ENCODE measurements at regions not wholly inside any gene's neighbourhood (a gene's known extent, or its start where the extent isn't known, plus 50 kb on each side); places are given as distances from the start of the nearest gene placed in this dataset.
"Not testable (repeated sequence)": the region's sequence is repeated elsewhere in the genome, so short reads cannot be mapped to it uniquely, and the experiment has no call there.

GRCh38 chr1:195851804-195852203 lies 756.4 kb downstream of the KCNT2 start:
- no peak overlapping the region for H3K4me3 Mint-ChIP-seq (ENCODE audit: unreplicated experiment)

DNA sequence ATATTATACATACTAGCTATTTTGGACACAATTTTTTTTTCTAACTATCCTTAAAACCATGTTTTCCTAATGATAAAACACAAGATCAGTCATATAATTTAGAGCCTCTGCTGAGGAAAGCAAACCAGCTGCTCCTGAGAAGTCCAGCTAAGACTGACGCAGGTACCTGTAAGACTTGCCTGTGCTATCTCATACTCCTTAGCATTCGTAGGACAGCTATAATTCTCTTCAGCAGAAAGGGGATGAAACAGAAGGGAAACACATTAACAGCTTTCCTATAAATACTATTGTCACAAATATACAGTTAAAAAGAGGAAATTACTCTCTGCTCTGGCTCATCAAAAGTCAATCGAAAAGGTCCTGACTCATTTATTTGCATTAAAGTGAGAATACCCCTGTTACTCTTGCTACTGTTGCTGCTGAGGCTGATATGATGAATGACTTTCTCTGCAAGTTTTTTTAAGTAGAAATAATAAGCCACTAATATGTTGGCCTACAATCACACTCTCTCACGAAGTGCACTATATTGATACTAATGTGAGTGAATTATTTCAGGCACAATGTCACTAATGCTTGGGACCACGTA lies 757.1 kb downstream of the KCNT2 start:
- Mint-ChIP-seq H3K4me3 (ENCODE audit: unreplicated experiment) (no peak overlapping the region), H3K27ac (ENCODE audit: unreplicated experiment) (no peak overlapping the region)
- DNase-seq = no peak

More at GRCh38 chr1:195851804-195852203, 756.4 kb downstream of the KCNT2 start:
- no peaks in the 10 kb centered on the region for H3K36me3 Mint-ChIP-seq (ENCODE audit: unreplicated experiment)
- peaks cover 4% of the 10 kb centered on the region for H3K9me3 Mint-ChIP-seq (ENCODE audit: unreplicated experiment)
- TF ChIP-seq, protein P1, sequence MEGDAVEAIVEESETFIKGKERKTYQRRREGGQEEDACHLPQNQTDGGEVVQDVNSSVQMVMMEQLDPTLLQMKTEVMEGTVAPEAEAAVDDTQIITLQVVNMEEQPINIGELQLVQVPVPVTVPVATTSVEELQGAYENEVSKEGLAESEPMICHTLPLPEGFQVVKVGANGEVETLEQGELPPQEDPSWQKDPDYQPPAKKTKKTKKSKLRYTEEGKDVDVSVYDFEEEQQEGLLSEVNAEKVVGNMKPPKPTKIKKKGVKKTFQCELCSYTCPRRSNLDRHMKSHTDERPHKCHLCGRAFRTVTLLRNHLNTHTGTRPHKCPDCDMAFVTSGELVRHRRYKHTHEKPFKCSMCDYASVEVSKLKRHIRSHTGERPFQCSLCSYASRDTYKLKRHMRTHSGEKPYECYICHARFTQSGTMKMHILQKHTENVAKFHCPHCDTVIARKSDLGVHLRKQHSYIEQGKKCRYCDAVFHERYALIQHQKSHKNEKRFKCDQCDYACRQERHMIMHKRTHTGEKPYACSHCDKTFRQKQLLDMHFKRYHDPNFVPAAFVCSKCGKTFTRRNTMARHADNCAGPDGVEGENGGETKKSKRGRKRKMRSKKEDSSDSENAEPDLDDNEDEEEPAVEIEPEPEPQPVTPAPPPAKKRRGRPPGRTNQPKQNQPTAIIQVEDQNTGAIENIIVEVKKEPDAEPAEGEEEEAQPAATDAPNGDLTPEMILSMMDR (IDR thresholded peaks at IDR 0.05; ENCODE audit: partially characterized antibody, unreplicated experiment) = no peak
- H3K27me3 Mint-ChIP-seq (ENCODE audit: unreplicated experiment) = peaks cover 4% of the 10 kb centered on the region
- H3K4me1 Mint-ChIP-seq (ENCODE audit: low read depth, unreplicated experiment) = peaks cover 6% of the 10 kb centered on the region
- no peak for DNase-seq
- no peak overlapping the region for H3K27ac Mint-ChIP-seq (ENCODE audit: unreplicated experiment)

DNA sequence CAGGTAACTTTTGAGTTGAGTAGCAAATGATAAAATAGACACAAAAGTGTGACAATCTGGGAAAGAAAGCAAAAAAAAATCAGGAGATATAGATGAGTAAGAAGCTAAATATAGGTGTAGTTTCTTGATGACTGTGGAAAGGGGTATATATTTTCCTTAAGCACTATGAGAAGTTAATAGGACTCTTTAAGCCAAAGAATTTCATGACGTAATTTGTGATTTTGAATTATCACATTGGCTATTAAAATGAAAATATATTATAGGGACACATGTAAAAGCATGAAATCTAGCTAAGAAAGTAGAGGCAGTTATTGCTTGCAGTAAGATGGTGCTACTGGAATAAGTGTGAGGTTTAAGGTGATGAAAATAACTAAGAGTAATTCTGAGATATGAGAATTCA lies 759.1 kb downstream of the KCNT2 start:
- Mint-ChIP-seq H3K27me3 (ENCODE audit: unreplicated experiment) (peaks cover 3% of the 10 kb centered on the region), H3K9me3 (ENCODE audit: unreplicated experiment) (peaks cover 5% of the 10 kb centered on the region), H3K36me3 (ENCODE audit: unreplicated experiment) (no peaks in the 10 kb centered on the region), H3K4me1 (ENCODE audit: low read depth, unreplicated experiment) (peaks cover 6% of the 10 kb centered on the region), H3K4me3 (ENCODE audit: unreplicated experiment) (no peak overlapping the region), H3K27ac (ENCODE audit: unreplicated experiment) (no peak overlapping the region)
- no peak for DNase-seq
- TF ChIP-seq, protein P1 (IDR thresholded peaks at IDR 0.05; ENCODE audit: partially characterized antibody, unreplicated experiment) = no peak

More for the DNA sequence above, 757.1 kb downstream of the KCNT2 start:
- Mint-ChIP-seq H3K4me1 (ENCODE audit: low read depth, unreplicated experiment) (peaks cover 6% of the 10 kb centered on the region), H3K27me3 (ENCODE audit: unreplicated experiment) (peaks cover 4% of the 10 kb centered on the region), H3K36me3 (ENCODE audit: unreplicated experiment) (no peaks in the 10 kb centered on the region), H3K9me3 (ENCODE audit: unreplicated experiment) (peaks cover 4% of the 10 kb centered on the region)
- TF ChIP-seq, protein P1 (IDR thresholded peaks at IDR 0.05; ENCODE audit: partially characterized antibody, unreplicated experiment) = no peak

- not testable (repeated sequence) for H3K27ac Mint-ChIP-seq (ENCODE audit: unreplicated experiment); H3K27me3 Mint-ChIP-seq (ENCODE audit: unreplicated experiment); H3K36me3 Mint-ChIP-seq (ENCODE audit: unreplicated experiment); H3K9me3 Mint-ChIP-seq (ENCODE audit: unreplicated experiment); DNase-seq; H3K4me1 Mint-ChIP-seq (ENCODE audit: low read depth, unreplicated experiment)
- peak overlapping the region; percentile 78 for H3K4me3 Mint-ChIP-seq (ENCODE audit: unreplicated experiment)
These were observed 760.0 kb downstream of the KCNT2 start for GRCh38 chr1:195847957-195848875.

DNA sequence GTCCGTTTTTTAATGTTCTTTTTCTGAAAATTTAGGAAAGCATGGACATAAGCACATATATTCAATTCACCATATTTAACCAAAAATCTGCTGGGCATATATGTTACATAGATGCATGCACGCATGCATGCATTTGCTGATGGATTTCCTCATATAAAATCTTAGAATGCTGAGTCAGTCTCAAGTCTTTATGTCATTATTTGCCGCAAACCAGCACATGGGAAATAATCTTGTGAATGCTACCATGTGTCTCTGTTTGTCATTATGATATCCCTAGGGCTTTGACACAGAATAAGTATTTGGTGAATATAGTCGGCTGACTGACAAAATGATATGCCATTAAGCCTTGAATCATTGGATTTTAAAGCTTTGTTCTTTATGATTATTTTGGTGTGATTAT lies 776.5 kb downstream of the KCNT2 start:
- Mint-ChIP-seq H3K4me3 (ENCODE audit: unreplicated experiment) (no peak overlapping the region), H3K27me3 (ENCODE audit: unreplicated experiment) (no peaks in the 10 kb centered on the region), H3K36me3 (ENCODE audit: unreplicated experiment) (no peaks in the 10 kb centered on the region), H3K9me3 (ENCODE audit: unreplicated experiment) (no peaks in the 10 kb centered on the region), H3K4me1 (ENCODE audit: low read depth, unreplicated experiment) (peaks cover 15% of the 10 kb centered on the region), H3K27ac (ENCODE audit: unreplicated experiment) (peak overlapping the region; percentile 31)
- TF ChIP-seq, protein P1 (IDR thresholded peaks at IDR 0.05; ENCODE audit: partially characterized antibody, unreplicated experiment) = no peak
- DNase-seq = no peak
